IPS-NIHi7 (cell line): ENCODE measurements at regions not wholly inside any gene's neighbourhood (a gene's known extent, or its start where the extent isn't known, plus 50 kb on each side); places are given as distances from the start of the nearest gene placed in this dataset.

Source experiments
- DNase-seq: peaks from one replicate; pipeline ENCODE4 v3.0.0; 2012; ENCODE audit warnings: mixed read lengths; ENCODE audit errors: extremely low spot score

DNA sequence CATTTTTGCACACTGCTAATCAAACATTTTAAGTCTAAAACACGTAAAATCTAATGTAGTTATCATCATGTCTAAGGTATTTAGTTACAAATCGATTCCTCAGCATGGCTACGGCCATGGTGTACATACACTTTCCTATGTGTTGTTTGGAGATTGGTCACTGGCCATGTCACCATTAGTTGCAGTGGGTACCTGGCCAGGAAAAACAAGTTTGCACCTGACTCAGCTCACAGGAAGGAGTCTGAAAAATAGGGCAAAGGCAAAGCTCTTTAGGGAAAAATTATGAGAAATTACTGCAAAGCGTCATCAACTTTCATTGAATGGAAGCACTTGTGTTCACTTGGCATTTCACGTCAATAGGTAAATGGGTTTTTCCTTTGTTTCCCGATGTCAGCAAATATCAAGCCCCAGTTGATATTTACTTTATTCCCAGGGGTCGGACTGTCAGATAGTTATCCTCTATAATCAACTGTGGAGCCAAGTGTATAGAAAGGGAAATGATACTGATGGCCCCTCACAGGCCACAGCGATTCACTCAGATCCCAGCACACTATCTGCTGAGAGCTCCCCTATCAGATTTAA is 626.0 kb upstream of the ADAMTS16 start:
- DNase-seq: no peak

DNA sequence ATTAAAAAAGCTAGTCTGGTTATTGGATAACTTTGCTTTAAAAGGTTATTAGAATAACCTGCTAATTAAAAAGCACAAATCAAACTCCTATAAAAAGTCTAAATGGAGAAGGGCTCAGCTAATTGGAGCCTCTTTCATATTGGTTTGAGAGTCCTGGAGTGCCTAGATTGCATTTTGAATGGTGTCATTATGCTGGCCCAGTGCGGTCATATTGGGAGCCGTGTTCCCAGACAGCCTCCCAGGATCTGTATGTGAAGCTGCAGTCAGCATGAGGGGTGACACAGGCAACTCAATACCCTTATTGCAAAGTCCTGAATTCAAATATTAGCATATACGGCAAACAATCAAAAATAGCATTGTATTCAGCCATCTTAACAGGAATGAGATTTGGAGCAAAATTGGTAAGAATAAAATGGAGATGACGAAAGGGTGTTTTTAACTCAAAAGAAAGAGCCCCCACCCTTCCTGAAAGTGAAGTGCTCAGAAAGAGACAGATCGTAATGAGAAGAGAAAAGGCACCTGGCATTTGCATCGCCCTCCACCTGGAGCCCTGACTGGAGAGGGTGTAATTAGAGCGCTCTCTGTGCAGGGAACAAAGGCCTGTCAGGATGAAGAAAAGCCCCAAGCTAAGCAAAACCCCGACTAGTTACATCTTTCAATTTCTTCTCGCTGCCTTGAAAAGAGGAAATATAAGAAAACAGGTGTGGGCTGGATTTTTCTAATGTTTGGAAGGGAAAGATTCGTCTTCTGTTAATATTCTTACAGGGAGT is 621.0 kb upstream of the ADAMTS16 start:
- no peak for DNase-seq

DNA sequence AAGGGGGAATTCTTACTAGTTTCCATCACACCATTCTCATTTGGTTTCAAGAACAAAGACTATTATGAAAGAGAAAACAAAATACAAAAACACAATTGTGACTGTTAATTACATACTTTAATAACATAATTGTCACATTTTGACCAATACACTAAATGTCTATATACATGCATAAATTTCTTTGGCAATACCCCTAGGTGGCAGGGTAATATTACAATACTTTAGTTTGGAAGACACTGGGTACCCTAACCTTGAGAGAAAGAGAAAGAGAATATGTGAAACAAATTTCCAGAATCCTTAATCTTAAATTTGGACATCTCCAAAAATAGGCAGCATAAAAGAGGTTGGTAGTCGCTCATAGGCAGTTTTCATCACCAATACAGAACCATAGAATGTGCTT is 619.6 kb upstream of the ADAMTS16 start:
- DNase-seq: no peak

DNA sequence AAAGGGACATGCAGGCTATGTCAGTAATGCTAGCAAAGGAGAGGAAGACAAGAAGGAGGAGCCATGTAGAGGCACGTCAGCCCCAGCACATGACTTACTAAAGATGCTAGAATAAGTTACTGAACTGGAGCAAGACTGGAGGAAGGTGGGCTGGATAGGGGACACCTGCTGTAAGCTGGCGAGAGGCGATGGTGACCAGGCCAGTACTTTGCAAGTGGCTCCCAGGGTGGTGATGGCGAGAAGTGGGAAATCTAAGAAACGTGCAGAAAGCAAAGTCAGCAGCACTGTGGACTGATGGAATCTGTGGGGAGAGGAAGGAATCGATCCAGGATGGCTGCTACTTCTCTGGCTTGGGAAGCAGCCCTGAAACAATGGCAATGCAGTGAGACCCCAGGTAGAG is 617.1 kb upstream of the ADAMTS16 start:
- no peak for DNase-seq

DNA sequence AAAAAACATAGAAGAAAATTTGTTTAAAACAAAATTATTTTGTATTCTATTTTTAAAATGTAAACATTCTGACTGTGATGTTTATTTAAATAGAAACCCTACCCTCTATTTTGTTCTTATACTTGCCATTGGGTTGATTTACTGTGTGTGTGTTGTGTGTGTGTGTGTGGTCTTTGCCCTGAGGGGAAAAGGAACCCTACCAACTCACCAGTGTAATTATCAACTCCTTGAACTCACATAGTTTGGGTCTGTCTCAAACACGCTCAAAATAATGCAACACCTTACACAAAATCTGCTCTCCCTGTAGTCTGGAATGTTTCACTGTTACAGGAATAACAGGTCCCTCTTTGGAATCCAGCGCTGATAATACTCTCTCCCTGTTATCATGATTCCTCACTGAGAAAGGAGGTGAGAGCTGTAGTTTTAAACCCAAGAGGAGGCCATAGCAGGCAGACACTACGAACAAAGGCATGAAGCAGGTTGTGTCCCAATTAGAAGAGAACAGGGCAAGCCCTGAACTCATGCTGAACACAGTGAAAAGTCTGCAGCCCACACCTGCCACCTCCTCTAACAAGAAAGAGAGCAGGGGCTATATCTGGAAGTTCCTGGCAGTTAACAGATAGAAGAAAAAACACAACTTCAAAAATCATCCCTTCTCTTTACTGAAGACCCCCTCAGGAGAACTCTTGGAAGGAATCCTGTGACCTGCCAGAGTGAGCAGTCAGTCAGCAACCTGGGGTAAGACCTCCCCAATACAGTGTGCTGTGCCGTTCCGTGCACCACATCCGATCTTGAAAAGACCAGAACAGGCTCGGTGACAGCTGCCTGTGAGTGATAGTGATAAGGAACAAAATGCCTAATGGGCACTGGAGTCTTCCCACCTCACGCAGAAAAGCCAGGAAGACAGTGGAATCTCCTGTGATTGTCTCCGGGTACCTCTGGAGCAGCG is 608.1 kb upstream of the ADAMTS16 start:
- DNase-seq: no peak

DNA sequence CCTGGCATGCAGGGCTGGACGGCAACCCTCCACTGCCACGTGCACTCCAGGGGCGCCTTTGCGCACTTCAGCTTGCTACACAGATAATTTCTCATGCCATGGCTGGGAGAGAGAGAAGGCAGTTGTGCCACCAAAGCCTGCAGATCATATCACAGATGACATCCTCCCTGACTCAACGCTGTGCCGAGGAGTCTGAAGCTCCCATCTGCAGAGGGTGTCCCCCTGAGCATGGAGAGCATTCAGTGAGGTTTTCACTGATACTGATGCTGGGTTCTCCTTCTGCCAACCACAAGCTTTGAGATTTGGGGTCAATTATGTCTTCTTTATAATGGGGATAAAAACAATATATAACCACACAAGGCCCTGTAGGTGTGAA is 607.4 kb upstream of the ADAMTS16 start:
- no peak for DNase-seq

DNA sequence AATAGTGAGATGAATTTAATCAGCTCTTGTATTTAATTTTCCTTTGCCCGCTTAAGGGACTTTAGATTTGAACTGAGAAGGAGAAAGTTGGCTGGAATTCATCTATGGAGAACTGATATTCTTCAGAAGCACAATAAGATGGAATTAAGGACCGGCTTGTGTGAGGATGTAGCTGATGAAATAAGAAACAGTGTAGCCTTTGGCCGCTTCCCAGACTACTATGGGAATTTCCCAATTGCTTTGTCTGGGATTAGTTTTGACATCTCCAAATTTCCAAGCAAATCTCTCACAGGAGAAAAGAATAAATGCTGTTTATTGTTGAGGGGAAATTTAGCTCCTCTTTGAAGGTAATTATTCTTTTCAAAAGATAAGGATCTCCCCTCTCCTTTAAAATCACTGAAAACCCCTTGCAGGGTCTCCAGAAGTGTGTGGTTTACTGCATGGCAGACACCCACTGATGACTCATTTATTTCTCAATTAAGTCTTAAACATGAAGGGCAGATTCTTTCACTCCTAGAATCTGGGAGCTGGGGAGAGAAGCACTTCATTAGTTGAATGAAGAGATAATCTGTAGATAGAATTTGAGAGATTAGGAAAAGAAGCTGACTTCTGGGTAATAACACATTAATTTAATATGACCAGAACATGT is 606.5 kb upstream of the ADAMTS16 start:
- no peak for DNase-seq

DNA sequence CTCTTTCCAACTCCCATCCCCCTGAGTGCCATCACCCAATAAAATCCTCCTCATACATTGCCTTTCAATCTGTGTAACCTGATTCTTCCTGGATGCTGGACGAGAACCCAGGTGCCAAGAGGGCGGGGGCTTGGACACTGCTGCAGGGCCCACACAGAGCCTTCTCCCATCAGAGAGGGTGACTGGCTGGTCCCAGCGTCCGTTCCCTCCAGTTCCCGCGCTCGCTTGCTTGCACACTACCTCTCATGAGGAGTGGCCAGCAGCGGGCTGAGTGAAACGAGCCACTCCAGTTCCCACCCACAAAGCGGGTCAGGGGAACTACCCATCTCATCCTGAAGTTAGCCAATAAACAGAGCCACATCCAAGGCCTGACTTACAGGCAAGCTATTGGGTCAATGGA is 602.6 kb upstream of the ADAMTS16 start:
- DNase-seq: no peak

DNA sequence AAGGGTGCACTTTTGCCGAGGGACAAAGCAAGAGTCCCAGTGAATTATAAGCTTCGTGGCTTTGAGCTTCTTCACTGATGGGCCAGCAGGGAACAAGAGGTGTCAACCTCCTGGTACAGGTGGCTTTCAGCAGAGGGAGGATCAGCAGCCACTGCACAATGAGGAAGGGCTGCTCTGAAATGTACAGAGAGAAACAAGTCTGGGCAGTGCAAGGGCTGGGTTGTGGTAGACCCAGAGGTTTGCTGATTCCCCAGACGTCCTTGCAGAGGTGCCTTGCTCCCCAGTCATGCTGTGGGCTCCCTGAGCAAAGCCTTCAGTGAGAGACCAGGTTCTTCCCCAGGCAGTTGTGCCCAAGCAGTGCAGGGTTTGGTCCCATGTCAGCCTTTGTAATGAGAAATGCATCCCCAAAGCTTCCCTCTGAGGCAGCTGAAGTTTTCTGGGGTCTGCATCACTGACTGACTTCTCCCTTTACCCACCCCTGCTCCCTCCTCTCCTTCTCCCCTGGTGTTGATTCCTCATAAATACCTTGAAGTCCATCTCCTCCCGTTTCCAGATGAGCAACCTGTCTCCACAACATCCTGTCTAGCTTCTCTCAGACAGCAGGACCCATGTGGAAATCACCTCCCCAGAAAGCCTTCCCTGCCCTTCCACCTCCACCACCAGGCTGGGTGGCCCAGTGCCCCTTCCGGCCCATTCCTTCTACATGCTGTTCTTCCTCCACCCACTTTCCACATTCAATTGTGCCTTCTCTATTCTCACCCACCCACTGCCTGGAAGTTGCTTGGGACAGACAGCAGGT is 599.6 kb upstream of the ADAMTS16 start:
- DNase-seq: no peak

DNA sequence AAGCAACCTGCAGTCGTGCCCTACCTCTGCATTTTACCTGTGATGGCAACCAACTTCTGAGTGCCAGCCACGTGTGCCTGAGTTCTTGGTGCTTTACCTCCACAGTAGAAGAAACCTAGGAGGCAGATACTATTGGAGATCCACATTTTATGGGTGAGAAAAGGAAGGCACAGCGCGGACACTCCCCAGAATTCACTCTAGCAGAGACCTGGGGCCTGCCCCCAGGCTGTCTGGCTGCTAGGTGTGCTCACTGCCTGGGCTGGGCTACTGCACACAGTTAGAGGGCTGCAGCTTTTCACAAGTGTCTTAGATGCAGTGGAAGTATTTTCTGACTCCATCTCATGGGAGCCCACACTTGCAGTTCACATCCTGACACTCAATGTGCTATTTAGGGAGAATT is 598.8 kb upstream of the ADAMTS16 start:
- no peak for DNase-seq

DNA sequence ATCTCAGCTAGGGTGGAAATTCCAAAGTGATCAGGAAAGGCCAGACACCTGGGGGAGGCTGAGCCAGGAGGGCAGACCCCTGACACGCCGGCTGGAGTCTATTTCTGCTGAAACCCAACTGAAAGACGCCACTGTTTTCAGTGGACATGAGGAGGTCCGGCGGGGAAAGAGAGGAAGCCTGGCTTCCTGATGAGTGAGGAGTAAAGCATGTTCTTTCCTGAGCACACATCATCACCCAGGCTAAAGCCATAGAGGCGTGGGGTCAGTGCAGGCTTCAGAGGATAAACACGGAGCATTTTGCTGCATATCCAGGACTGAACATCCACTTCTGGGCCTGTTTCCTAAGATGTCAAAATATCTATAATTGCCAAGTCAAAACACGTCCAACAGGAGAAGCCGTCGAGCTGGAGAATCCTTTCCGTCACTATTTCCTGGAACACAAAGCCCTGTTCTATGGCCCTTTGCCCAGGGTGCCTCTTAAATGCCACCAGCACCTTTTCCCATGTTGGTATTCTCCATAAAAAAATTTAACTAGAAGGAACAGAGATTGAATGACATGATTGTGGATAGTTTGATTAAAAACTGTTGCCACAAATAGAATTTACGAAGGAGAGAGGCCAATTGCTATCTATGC is 597.9 kb upstream of the ADAMTS16 start:
- no peak for DNase-seq

DNA sequence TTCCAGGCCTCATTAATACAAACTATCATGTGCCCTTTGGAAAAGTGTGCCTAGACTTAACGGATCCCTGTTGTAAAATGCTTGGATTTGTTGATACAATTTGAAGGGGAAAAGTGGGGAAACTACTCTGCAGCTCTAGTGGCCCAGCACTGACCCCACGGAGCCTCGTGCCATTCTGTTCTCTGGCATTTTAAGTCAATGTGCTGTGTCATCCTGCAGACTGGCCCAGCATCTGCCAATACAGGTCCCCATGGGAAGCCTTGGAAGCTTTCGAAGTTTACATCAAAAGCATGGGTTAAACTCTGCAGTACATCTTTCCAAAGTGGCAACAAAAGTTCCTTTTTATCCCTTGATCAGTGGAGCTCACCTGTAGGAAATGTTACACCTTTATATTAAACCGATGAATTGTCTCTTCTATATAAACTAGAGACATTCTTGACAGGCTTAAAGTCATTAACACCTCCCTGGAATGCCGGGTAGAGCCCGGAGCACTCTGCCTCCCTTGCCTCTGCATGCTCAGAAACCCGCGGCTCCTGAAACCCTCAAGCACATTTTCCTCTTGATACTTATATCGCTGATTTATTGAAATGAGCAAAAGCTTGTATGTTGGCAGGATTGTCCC is 596.0 kb upstream of the ADAMTS16 start:
- no peak for DNase-seq

DNA sequence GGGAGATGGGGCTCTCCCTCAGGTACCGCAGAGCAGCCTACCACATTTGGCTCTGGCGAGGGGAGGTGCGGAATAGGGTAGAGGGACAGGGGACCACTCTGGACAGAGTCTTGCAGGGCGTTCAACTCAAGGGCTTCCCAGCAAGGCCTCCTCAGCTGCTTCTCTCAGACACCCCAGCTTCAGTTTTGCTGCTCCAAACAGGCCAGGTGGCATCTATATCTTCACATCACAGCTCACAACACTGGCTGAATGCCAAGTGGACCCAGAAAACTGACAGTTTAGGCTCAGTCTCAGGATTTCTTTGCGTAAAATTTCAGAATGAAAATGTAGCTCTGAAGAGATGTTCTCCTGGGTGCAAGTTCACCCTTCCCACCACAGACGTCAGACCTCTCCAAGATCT is 592.6 kb upstream of the ADAMTS16 start:
- no peak for DNase-seq

DNA sequence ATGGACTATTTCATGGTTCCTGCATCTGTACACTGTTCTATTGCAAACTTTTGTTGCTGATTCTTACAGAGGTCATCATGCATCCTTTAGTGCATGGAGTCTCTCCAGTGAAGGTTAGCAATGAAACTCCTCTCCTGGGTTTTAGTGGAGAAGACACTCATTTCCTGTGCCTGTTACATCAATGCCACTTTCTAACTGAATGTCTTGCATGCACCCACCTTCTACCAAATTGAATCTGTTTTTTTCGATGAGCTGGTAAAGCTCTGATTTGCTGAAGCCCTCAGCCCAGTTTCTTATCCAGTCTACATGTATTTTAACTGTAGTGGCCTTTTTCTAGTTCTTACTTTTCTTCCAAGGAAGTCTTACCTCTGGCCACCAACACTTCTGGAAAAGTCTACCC is 591.8 kb upstream of the ADAMTS16 start:
- no peak for DNase-seq

DNA sequence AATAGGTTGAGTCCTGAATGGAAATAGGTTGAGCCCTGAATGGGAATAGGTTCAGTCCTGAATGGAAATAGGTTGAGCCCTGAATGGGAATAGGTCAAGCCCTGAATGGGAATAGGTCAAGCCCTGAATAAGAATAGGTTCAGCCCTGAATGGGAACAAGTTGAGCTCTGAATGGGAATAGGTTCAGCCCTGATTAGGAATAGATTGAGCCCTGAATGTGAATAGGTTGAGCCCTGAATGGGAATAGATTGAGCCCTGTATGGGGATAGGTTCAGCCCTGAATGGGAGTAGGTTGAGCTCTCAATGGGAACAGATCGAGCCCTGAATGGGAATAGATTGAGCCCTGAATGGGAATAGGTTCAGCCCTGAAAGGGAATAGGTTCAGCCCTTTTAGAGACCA is 590.8 kb upstream of the ADAMTS16 start:
- DNase-seq: no peak

DNA sequence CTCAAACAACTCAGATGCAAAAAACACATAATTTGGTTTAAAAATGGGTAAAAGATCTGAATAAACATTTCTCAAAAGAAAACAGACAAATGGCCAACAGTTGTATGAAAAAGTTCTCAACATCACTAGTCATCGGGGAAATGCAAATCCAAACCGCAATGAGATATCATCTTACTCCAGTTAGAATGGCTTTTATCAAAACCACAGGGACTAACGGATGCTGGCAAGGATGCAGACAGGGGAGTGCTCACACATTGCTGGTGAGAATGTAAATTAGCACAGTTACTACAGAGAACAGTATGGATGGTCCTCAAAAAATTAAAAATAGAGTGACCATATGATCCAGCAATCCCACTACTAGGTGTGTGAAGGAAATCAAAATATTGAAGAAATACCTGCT is 589.1 kb upstream of the ADAMTS16 start:
- DNase-seq: no peak

DNA sequence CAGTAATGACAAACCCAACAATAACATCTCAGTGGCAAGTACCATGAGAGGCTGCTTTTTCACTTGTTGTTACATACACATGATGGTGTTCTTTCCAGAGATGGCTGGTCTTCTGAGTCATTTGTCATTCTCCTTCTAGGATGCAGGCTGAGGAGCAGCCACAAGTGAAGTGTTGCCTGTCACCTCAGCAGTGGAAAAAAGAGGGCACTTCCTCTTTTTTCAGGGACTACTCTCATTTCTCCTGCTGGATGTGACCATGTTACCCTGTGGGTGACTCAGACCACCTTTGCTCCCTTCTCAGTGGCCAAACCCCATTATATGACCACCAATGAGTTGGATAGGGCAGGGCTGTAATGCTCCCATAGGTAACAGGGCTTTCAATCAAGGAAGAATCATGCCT is 587.0 kb upstream of the ADAMTS16 start:
- DNase-seq: no peak

DNA sequence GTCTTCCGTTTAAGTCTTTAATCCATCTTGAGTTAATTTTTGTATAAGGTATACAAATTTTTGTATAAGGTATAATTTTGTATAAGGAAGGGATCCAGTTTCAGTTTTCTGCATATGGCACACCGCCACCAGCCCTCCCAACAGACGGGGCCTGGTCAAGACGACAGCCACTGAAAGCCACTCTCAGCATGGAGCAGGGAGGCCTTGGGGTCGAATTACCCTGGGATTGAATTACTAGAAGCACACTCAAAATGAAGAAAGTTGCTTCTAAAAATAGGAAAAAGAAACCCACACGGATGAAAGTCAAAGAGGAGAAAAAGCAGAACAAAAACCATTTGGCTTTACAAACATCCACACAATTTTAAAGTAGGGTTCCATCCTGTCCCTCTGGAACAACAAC is 586.2 kb upstream of the ADAMTS16 start:
- no peak for DNase-seq

DNA sequence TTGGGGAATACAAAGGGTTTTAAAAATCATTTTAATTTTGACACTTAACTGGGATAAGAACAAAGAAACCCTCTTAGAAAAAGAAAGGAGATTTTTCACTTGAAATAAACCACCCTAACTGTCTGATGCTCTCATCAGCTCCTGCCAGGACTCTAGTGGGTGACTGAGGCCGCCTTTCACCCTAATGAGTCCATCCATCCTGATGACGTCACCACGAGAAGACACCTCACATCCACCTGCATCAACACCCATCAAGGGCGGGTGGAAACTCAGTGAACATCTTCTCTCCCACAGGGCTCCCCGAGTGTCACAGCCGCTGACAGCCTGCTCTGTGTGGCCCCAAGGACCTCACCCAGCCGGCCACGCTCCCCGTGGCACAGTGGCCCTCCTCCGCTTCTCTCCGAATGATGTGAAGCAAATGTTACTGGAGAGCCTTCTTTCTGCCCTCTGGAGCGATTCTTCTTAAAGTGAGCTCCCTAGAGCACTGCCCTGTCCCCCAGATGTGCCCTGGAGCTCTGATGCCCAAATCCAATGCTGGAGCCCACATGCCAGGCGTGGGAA is 584.3 kb upstream of the ADAMTS16 start:
- no peak for DNase-seq

DNA sequence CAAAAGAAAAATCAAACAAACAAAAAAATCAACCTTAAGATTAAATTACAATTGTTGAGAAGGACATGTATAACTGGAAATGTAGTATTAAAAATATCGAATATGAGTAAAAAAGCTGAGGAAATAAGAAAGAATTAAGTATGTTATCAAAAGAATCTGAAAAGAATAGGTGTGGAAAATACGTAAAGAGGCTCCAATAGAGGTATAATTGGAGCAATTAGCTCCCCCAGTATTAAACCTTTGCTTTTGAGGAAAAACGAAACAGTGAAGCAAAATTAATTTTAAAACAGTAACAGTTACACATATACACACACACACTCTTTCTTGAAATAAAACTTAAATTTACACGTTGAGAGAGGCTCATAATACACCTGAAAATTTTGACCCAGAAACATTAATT is 578.7 kb upstream of the ADAMTS16 start:
- no peak for DNase-seq
